DND-41 (cell line): ENCODE measurements at regions not wholly inside any gene's neighbourhood (a gene's known extent, or its start where the extent isn't known, plus 50 kb on each side); places are given as distances from the start of the nearest gene placed in this dataset.

Source experiments
- EZH2 ChIP-seq: IDR thresholded peaks from 3 replicates; pipeline ENCODE4 v1.6.1; 2012; ENCODE audit warnings: borderline replicate concordance, low read depth, mild to moderate bottlenecking, moderate library complexity, low read length, inconsistent platforms; ENCODE audit not compliant: severe bottlenecking
- TF ChIP-seq, protein P1 (sequence below): IDR thresholded peaks from 2 replicates; pipeline ENCODE4 v1.5.1; 2012; ENCODE audit warnings: borderline replicate concordance, low read length, moderate library complexity, mild to moderate bottlenecking; ENCODE audit not compliant: poor library complexity, severe bottlenecking; ENCODE audit errors: extremely low read depth

DNA sequence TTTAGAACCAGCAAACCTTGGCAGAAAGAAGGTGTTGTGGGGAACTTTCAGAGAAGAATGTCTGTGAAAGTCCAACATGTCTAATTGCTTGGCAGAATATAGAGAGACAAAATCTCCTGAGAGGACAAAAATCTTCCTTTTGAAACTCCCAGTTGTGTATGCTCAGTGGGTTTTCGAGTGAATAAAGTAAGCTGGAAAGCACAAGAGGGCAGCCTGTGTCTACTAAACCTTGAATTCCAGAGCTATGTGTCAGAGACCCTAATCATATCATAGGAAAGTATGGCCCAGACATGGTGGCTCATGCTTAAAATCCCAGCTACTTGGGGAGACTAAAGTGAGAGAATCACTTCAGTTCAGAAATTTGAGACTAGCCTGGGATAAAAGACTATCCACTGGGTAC is 661.2 kb downstream of the SLC16A7 start:
- TF ChIP-seq EZH2: no peak
- TF ChIP-seq, protein P1, sequence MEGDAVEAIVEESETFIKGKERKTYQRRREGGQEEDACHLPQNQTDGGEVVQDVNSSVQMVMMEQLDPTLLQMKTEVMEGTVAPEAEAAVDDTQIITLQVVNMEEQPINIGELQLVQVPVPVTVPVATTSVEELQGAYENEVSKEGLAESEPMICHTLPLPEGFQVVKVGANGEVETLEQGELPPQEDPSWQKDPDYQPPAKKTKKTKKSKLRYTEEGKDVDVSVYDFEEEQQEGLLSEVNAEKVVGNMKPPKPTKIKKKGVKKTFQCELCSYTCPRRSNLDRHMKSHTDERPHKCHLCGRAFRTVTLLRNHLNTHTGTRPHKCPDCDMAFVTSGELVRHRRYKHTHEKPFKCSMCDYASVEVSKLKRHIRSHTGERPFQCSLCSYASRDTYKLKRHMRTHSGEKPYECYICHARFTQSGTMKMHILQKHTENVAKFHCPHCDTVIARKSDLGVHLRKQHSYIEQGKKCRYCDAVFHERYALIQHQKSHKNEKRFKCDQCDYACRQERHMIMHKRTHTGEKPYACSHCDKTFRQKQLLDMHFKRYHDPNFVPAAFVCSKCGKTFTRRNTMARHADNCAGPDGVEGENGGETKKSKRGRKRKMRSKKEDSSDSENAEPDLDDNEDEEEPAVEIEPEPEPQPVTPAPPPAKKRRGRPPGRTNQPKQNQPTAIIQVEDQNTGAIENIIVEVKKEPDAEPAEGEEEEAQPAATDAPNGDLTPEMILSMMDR: no peak
